ENCODE measurements at regions not wholly inside any gene's neighbourhood (a gene's known extent, or its start where the extent isn't known, plus 50 kb on each side); places are given as distances from the start of the nearest gene placed in this dataset.

DNA sequence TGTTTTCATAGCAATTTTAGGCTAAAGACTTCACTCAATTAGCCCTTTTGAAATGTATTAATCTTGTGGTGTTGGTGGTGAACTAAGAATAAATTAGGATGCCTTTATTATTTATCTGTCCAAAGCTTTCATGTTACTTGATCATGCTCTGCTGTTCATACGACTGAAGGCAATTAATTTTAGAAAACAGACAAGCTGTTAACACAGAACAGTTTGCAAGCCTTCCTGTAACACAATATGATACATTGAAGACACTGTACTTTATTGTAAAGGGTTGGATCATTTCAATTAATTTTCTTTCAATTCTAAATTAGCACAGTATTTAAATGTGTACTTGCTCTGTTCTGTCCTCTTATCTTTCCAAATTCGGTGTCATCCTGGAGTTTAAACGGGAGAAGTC, 794.3 kb upstream of the MIR17HG start:
- Histone ChIP-seq H3K9me1 (ENCODE audit: control insufficient read depth, insufficient read depth, low read length) (no peaks in the 10 kb centered on the region), H3K4me2 (ENCODE audit: insufficient read depth, low read length) (no peak overlapping the region), H3K9ac (ENCODE audit: insufficient read depth in 1 of 2, low read depth in 2 of 2, low read length in 2 of 2) (no peak overlapping the region), H3K9me3 (replicated peaks; ENCODE audit: control insufficient read depth, insufficient read depth, low read depth, low read length) (peaks cover 4% of the 10 kb centered on the region; the same call in 1 of the 2 replicates), H3K27ac (ENCODE audit: extremely low read depth, low read depth, low read length) (no peak overlapping the region), H4K20me1 (replicated peaks; ENCODE audit: control insufficient read depth, insufficient read depth, low read length) (no peaks in the 10 kb centered on the region), H3K4me1 (replicated peaks in 1 of 2; ENCODE audit: control insufficient read depth in 2 of 2, insufficient read depth in 2 of 2, low read length in 2 of 2) (no peaks in the 10 kb centered on the region), H3K27me3 (ENCODE audit: control insufficient read depth in 2 of 2, insufficient read depth in 2 of 2, low read length in 2 of 2) (no peaks in the 10 kb centered on the region), H2AFZ (ENCODE audit: low read depth, low read length) (no peak overlapping the region), H3K36me3 (ENCODE audit: control insufficient read depth, insufficient read depth, low read length) (no peaks in the 10 kb centered on the region), H3K79me2 (ENCODE audit: control insufficient read depth, insufficient read depth, low read length) (no peaks in the 10 kb centered on the region), H3K4me3 (no peak overlapping the region)
- no peak for TF ChIP-seq RB1 (IDR thresholded peaks at IDR 0.05; ENCODE audit: low read depth)
- TF ChIP-seq, protein P1, sequence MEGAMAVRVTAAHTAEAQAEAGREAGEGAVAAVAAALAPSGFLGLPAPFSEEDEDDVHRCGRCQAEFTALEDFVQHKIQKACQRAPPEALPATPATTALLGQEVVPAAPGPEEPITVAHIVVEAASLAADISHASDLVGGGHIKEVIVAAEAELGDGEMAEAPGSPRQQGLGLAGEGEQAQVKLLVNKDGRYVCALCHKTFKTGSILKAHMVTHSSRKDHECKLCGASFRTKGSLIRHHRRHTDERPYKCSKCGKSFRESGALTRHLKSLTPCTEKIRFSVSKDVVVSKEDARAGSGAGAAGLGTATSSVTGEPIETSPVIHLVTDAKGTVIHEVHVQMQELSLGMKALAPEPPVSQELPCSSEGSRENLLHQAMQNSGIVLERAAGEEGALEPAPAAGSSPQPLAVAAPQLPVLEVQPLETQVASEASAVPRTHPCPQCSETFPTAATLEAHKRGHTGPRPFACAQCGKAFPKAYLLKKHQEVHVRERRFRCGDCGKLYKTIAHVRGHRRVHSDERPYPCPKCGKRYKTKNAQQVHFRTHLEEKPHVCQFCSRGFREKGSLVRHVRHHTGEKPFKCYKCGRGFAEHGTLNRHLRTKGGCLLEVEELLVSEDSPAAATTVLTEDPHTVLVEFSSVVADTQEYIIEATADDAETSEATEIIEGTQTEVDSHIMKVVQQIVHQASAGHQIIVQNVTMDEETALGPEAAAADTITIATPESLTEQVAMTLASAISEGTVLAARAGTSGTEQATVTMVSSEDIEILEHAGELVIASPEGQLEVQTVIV (CRISPR knock-in tag; IDR thresholded peaks at IDR 0.05; ENCODE audit: borderline replicate concordance): 0 out of 2 replicates have a peak, but pooled peaks have one; percentile 31
- TF ChIP-seq NELFE (IDR thresholded peaks at IDR 0.05; ENCODE audit: insufficient read depth, insufficient read length): peak; percentile 23
- in situ Hi-C loops (cut with MboI) (no loop called here), intact Hi-C loops (cut with micrococcal nuclease) (no loop called here)
- ChIA-PET POLR2A (interaction anchor here (0.7 to 1.2 kb wide), 2 partner anchors 9 to 29 kb away, joined by 3 read pairs; no protein-coding TSS in a partner anchor), CTCF (ENCODE audit: low intra/inter-chr PET ratio) (no interaction called here)
- ATAC-seq (no peak), DNase-seq (ENCODE audit: extremely low read depth in 1 of 4, low spot score in 3 of 4) (no peak), FAIRE-seq (no peak)
- under 1% methylated on average over 3 of the region's 3 CpGs for WGBS (ENCODE audit: insufficient coverage, low coverage, missing lambda C conversion rate)
- no TSS peak for BruUV-seq (replicated peaks)

DNA sequence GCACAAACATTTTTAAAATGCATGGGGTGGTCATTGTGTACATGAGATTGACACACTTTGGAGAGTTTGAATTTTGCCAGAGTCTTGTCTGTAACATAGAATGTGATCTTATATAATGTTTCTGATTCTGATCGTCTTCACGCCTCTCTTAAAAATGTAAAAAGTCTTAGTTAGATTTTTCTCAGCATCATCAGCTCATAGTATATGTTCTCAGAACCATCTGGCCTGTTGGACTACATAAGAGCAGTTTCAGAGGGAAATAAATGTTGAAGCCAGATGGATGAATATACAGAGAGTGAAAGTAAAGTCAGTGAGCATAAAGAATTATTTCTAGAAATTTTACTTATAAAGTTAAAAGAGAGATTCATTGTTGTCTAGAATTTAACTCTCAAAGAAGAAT, 789.9 kb upstream of the MIR17HG start:
- H4K20me1 ChIP-seq (replicated peaks; ENCODE audit: control insufficient read depth, insufficient read depth, low read length): no peaks in the 10 kb centered on the region
- intact Hi-C loops (cut with micrococcal nuclease): no loop called here
- H3K36me3 ChIP-seq (ENCODE audit: control insufficient read depth, insufficient read depth, low read length): no peaks in the 10 kb centered on the region
- no peak overlapping the region for H3K4me3 ChIP-seq
- ATAC-seq: no peak
- H3K4me2 ChIP-seq (ENCODE audit: insufficient read depth, low read length): no peak overlapping the region
- H3K4me1 ChIP-seq (replicated peaks in 1 of 2; ENCODE audit: control insufficient read depth in 2 of 2, insufficient read depth in 2 of 2, low read length in 2 of 2): no peaks in the 10 kb centered on the region
- H3K79me2 ChIP-seq (ENCODE audit: control insufficient read depth, insufficient read depth, low read length): no peaks in the 10 kb centered on the region
- WGBS (ENCODE audit: insufficient coverage, low coverage, missing lambda C conversion rate): 6% methylated on average over 2 of the region's 2 CpGs
- no peaks in the 10 kb centered on the region for H3K9me1 ChIP-seq (ENCODE audit: control insufficient read depth, insufficient read depth, low read length)
- no TSS peak for BruUV-seq (replicated peaks)
- in situ Hi-C loops (cut with MboI): no loop called here
- no peak overlapping the region for H3K9ac ChIP-seq (ENCODE audit: insufficient read depth in 1 of 2, low read depth in 2 of 2, low read length in 2 of 2)
- TF ChIP-seq ZNF561 (CRISPR knock-in tag; conservative IDR thresholded peaks at IDR 0.05): no peak
- TF ChIP-seq, protein P2, sequence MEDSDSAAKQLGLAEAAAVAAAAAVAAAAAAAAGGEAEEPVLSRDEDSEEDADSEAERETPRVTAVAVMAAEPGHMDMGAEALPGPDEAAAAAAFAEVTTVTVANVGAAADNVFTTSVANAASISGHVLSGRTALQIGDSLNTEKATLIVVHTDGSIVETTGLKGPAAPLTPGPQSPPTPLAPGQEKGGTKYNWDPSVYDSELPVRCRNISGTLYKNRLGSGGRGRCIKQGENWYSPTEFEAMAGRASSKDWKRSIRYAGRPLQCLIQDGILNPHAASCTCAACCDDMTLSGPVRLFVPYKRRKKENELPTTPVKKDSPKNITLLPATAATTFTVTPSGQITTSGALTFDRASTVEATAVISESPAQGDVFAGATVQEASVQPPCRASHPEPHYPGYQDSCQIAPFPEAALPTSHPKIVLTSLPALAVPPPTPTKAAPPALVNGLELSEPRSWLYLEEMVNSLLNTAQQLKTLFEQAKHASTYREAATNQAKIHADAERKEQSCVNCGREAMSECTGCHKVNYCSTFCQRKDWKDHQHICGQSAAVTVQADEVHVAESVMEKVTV (CRISPR knock-in tag; IDR thresholded peaks at IDR 0.05): 0 out of 2 replicates have a peak, but pooled peaks have one; percentile 12
- H3K9me3 ChIP-seq (replicated peaks; ENCODE audit: control insufficient read depth, insufficient read depth, low read depth, low read length): 0 out of 2 replicates have a peak, but pooled peaks cover 2% of the 10 kb centered on the region
- no peak overlapping the region for H3K27ac ChIP-seq (ENCODE audit: extremely low read depth, low read depth, low read length)
- no peak for DNase-seq (ENCODE audit: extremely low read depth in 1 of 4, low spot score in 3 of 4)
- POLR2A ChIA-PET: no interaction called here
- H2AFZ ChIP-seq (ENCODE audit: low read depth, low read length): no peak overlapping the region
- no peak for FAIRE-seq
- CTCF ChIA-PET (ENCODE audit: low intra/inter-chr PET ratio): no interaction called here
- no peaks in the 10 kb centered on the region for H3K27me3 ChIP-seq (ENCODE audit: control insufficient read depth in 2 of 2, insufficient read depth in 2 of 2, low read length in 2 of 2)

Data from K562 (cell line).